H9 (cell line): ENCODE measurements at regions not wholly inside any gene's neighbourhood (a gene's known extent, or its start where the extent isn't known, plus 50 kb on each side); places are given as distances from the start of the nearest gene placed in this dataset.

ENCODE experiments used
- DNase-seq: peaks from one replicate; pipeline ENCODE4 v3.0.0-alpha.2; 2017
- H2AFZ ChIP-seq: one replicate; pipeline ENCODE4 v1.6.1; 2013; ENCODE audit warnings: mild to moderate bottlenecking, low read length, control low read depth, moderate library complexity
- H2AK5ac ChIP-seq: 2 replicates; pipeline ENCODE4 v1.6.1; 2013; ENCODE audit warnings: low read length, control low read depth, mixed read lengths; ENCODE audit not compliant: insufficient read length
- H2BK120ac ChIP-seq: one replicate; pipeline ENCODE4 v1.6.1; 2013; ENCODE audit warnings: low read depth, mild to moderate bottlenecking, low read length, control low read depth, inconsistent platforms; ENCODE audit not compliant: poor library complexity, severe bottlenecking
- H2BK12ac ChIP-seq: 2 replicates; pipeline ENCODE4 v1.6.1; 2013; ENCODE audit warnings: low read length, control low read depth, mixed read lengths, low read depth; ENCODE audit not compliant: insufficient read length
- H2BK15ac ChIP-seq: 2 replicates; pipeline ENCODE4 v1.6.1; 2013; ENCODE audit warnings: low read depth, low read length, control low read depth
- H2BK20ac ChIP-seq: one replicate; pipeline ENCODE4 v1.6.1; 2013; ENCODE audit warnings: low read depth, mild to moderate bottlenecking, low read length, control low read depth, inconsistent platforms; ENCODE audit not compliant: poor library complexity, severe bottlenecking
- H2BK5ac ChIP-seq: 2 replicates; pipeline ENCODE4 v1.6.1; 2013; ENCODE audit warnings: low read length, control low read depth, mixed read lengths; ENCODE audit not compliant: insufficient read length
- H3K14ac ChIP-seq: 2 replicates; pipeline ENCODE4 v1.6.1; 2013; ENCODE audit warnings: low read length, control low read depth; ENCODE audit not compliant: insufficient read depth
- H3K18ac ChIP-seq: 2 replicates; pipeline ENCODE4 v1.6.1; 2013; ENCODE audit warnings: low read depth, mild to moderate bottlenecking, mixed read lengths, low read length, control low read depth; ENCODE audit not compliant: insufficient read length
- H3K23ac ChIP-seq: 2 replicates; pipeline ENCODE4 v1.6.1; 2013; ENCODE audit warnings: low read length, control low read depth, mixed read lengths, low read depth; ENCODE audit not compliant: insufficient read length
- H3K23me2 ChIP-seq: 2 replicates; pipeline ENCODE4 v1.6.1; 2013; ENCODE audit warnings: low read depth, mild to moderate bottlenecking, mixed read lengths, low read length, control low read depth; ENCODE audit not compliant: insufficient read length, poor library complexity, severe bottlenecking
- H3K27ac ChIP-seq: 2 replicates; pipeline ENCODE4 v1.5.1; 2013; ENCODE audit warnings: low read length, control low read depth, mixed read lengths, low read depth; ENCODE audit not compliant: insufficient read length
- H3K27me3 ChIP-seq: 2 replicates; pipeline ENCODE4 v1.6.1; 2013; ENCODE audit warnings: low read length, control low read depth, inconsistent platforms; ENCODE audit not compliant: insufficient read depth
- H3K4ac ChIP-seq: 2 replicates; pipeline ENCODE4 v1.6.1; 2013; ENCODE audit warnings: low read depth, mild to moderate bottlenecking, control low read depth, inconsistent platforms, low read length, moderate library complexity
- H3K4me1 ChIP-seq: 2 replicates; pipeline ENCODE4 v1.6.1; 2013; ENCODE audit warnings: low read length, control low read depth, inconsistent platforms; ENCODE audit not compliant: insufficient read depth
- H3K4me2 ChIP-seq: 2 replicates; pipeline ENCODE4 v1.6.1; 2013; ENCODE audit warnings: low read length, control low read depth, mixed read lengths; ENCODE audit not compliant: insufficient read length, insufficient read depth
- H3K56ac ChIP-seq: 2 replicates; pipeline ENCODE4 v1.6.1; 2013; ENCODE audit warnings: low read depth, mild to moderate bottlenecking, mixed read lengths, low read length, control low read depth; ENCODE audit not compliant: insufficient read length
- H3K79me1 ChIP-seq: 2 replicates; pipeline ENCODE4 v1.6.1; 2013; ENCODE audit warnings: low read depth, mild to moderate bottlenecking, moderate library complexity, low read length, control low read depth, inconsistent platforms; ENCODE audit not compliant: insufficient read depth, poor library complexity, severe bottlenecking
- H3K79me2 ChIP-seq: 2 replicates; pipeline ENCODE4 v1.6.1; 2013; ENCODE audit warnings: low read length, control low read depth, inconsistent platforms; ENCODE audit not compliant: insufficient read depth
- H3K9ac ChIP-seq: 2 replicates; pipeline ENCODE4 v1.6.1; 2013; ENCODE audit warnings: low read length, control low read depth, mixed read lengths; ENCODE audit not compliant: insufficient read length; ENCODE audit errors: extremely low read depth
- H3K9me3 ChIP-seq: one replicate; pipeline ENCODE4 v1.6.1; 2013; ENCODE audit warnings: low read depth, low read length, inconsistent platforms; ENCODE audit not compliant: control insufficient read depth
- H3T11ph ChIP-seq: one replicate; pipeline ENCODE4 v1.6.1; 2013; ENCODE audit warnings: mild to moderate bottlenecking, low read length, control low read depth, inconsistent platforms
- H4K20me1 ChIP-seq: one replicate; pipeline ENCODE4 v1.6.1; 2013; ENCODE audit not compliant: control insufficient read depth, insufficient read length, insufficient read depth
- H4K5ac ChIP-seq: 2 replicates; pipeline ENCODE4 v1.6.1; 2013; ENCODE audit warnings: low read depth, mild to moderate bottlenecking, mixed read lengths, low read length, control low read depth; ENCODE audit not compliant: insufficient read length
- H4K8ac ChIP-seq: replicated peaks from 2 replicates; pipeline ENCODE4 v1.6.1; 2013; ENCODE audit warnings: low read length, control low read depth, mixed read lengths, low read depth; ENCODE audit not compliant: insufficient read length
- H4K91ac ChIP-seq: 2 replicates; pipeline ENCODE4 v1.6.1; 2013; ENCODE audit warnings: low read depth, mild to moderate bottlenecking, moderate library complexity, mixed read lengths, low read length, control low read depth; ENCODE audit not compliant: insufficient read length
- H3K27ac Mint-ChIP-seq, 3 experiments: 2 replicates in 2 of 3; 3 replicates in 1 of 3; pipeline ENCODE4 v1.8.0; 2020 to 2021; ENCODE audit warnings: mixed read lengths in 3 of 3, mild to moderate bottlenecking in 1 of 3, moderate library complexity in 1 of 3
- H3K27me3 Mint-ChIP-seq: 2 replicates; pipeline ENCODE4 v1.8.0; 2021; ENCODE audit warnings: low read depth, mild to moderate bottlenecking, moderate library complexity, mixed read lengths
- H3K36me3 Mint-ChIP-seq, 3 experiments: 2 replicates in 2 of 3; 3 replicates in 1 of 3; pipeline ENCODE4 v1.8.0; 2020 to 2021; ENCODE audit warnings: low read depth in 3 of 3, mixed read lengths in 3 of 3; ENCODE audit not compliant: insufficient read depth in 1 of 3
- H3K4me1 Mint-ChIP-seq, 2 experiments: 2 replicates each; pipeline ENCODE4 v1.8.0; 2020; ENCODE audit warnings: mixed read lengths in 2 of 2
- H3K4me3 Mint-ChIP-seq, 2 experiments: 2 replicates in 1 of 2; 3 replicates in 1 of 2; pipeline ENCODE4 v1.8.0; 2020 to 2021; ENCODE audit warnings: mild to moderate bottlenecking in 2 of 2, mixed read lengths in 2 of 2, moderate library complexity in 1 of 2
- H3K9me3 Mint-ChIP-seq, 2 experiments: 2 replicates in 1 of 2; 3 replicates in 1 of 2; pipeline ENCODE4 v1.8.0; 2020; ENCODE audit warnings: mild to moderate bottlenecking in 2 of 2, mixed read lengths in 2 of 2, moderate library complexity in 1 of 2
- CTCF ChIP-seq: fragments of 200-600 bp; sonication (generic); conservative IDR thresholded peaks from 3 replicates; pipeline ENCODE4 v1.8.0; 2021; ENCODE audit warnings: antibody characterized with exemption, mild to moderate bottlenecking

GRCh38 chr3:173267716-173268115 lies 126.7 kb upstream of the SPATA16 start:
- Histone ChIP-seq H3K79me1 (no peaks in the 10 kb centered on the region), H2BK120ac (no peak overlapping the region), H3K27me3 (no peaks in the 10 kb centered on the region), H4K20me1 (no peaks in the 10 kb centered on the region), H3K79me2 (no peaks in the 10 kb centered on the region), H2BK15ac (no peak overlapping the region), H3K23ac (no peak overlapping the region), H3K4me1 (no peaks in the 10 kb centered on the region), H3K9ac (no peak overlapping the region), H4K91ac (no peak overlapping the region), H2AFZ (no peak overlapping the region), H2BK20ac (no peak overlapping the region), H3K14ac (no peak overlapping the region), H3T11ph (no peak overlapping the region), H2BK12ac (no peak overlapping the region), H3K18ac (no peak overlapping the region), H3K9me3 (no peaks in the 10 kb centered on the region), H2BK5ac (no peak overlapping the region), H4K8ac (no peak overlapping the region), H3K23me2 (no peaks in the 10 kb centered on the region), H3K4me2 (no peak overlapping the region), H4K5ac (no peak overlapping the region), H3K56ac (no peak overlapping the region), H3K4ac (no peak overlapping the region), H2AK5ac (no peak overlapping the region), H3K27ac (no peak overlapping the region)
- H3K9me3 Mint-ChIP-seq: peaks cover 0 to 2% of the 10 kb centered on the region in 2 experiments; a peak in 1 of 5 replicates
- H3K36me3 Mint-ChIP-seq: no peaks in the 10 kb centered on the region
- H3K4me3 Mint-ChIP-seq: no peak overlapping the region
- peaks cover 17 to 33% of the 10 kb centered on the region in 2 experiments for H3K4me1 Mint-ChIP-seq
- no peak for TF ChIP-seq CTCF
- no peak overlapping the region for H3K27ac Mint-ChIP-seq
- DNase-seq: no peak
- no peaks in the 10 kb centered on the region for H3K27me3 Mint-ChIP-seq
